ACHN (cell line): ENCODE measurements at regions not wholly inside any gene's neighbourhood (a gene's known extent, or its start where the extent isn't known, plus 50 kb on each side); places are given as distances from the start of the nearest gene placed in this dataset.

Experiments
- DNase-seq: peaks from one replicate; pipeline ENCODE4 v3.0.0-alpha.2; 2015
- in situ Hi-C: cut with HindIII; loops from 2 replicates; pipeline ENCODE4 v1.10.0; 2017; ENCODE audit warnings: low sequenced_read_pairs, low pct_ligation_motif_present, low pct_unique_long_range_greater_than_20kb

DNA sequence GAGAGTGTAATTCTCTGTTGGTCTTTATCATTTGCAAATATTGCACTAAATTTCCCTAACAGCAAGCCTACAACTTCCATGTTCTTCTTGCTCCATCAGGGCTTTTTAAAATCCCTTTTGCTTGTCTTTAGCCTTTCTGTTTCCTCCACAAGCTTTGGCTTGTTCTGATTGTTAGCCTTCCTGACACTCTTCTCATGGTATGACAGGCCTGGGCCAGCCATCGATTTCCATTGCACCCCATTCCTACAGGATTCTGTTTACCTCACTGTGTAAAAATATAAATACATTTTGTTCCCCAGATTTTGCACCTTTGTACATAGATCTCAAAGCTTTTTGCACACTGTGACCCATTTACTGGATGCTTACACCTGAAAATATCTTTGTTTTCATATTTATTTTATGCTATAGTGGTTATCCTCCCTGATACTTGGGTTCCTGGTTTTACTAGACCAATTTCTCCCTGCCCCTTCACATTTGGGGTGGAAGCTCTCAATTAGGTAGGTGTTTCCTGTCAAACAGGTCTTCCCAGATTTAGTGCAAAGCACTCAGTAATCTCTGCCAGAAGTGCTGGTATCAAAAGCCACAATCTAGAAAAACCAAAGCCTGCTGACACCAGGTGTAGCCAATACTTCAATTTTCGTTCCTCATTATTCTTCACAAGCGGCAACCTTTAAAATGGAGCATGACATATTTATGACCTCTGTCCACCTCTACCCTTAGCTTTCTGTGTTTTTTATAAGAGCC, 57.9 kb upstream of the PPP2R3A start:
- in situ Hi-C loops: loop anchor here (25.0 kb wide), 1 partner anchor 130 kb away; no protein-coding TSS in a partner anchor
- DNase-seq: no peak

DNA sequence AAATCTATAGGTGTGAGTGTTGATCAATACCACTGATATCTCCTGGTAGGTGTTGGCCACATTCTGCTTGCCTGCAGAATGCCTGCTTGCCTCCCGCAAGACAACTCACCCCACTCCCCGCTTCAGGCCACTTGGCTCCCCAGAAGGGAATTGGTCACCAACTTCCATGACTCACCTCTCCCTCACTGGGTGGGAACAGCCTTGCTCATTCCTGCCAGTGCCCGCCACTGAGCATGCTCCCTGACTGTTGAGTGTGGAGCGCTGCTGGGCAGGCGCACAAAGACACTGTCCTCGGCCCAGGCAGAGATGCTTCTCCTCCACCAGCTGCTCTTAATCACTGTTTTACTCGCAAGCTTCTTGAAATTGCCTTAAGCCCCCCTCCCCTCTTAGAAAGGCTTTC, 57.3 kb upstream of the PPP2R3A start:
- peak; percentile 76 for DNase-seq
- in situ Hi-C loops: loop anchor here (25.0 kb wide), 1 partner anchor 129 kb away; no protein-coding TSS in a partner anchor

DNA sequence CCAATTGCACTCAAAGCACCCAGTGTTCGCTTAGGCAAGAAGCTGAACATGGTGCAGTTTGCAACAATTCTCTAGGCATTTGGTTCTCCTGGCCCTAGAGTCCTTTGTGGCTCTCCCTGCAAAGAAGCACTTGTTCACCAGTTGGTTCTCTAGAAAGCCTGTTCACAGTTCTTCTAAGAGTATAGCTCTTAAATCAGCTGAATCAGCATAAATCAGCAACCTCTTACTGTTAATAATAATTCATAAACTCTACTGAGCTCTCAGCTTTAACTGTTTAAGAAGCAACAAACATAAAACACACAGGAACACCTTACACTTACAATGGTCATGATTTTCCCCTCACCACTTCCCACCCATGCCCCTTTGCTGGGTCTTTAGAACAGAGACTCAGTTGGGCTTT, 56.8 kb upstream of the PPP2R3A start:
- no peak for DNase-seq
- in situ Hi-C loops: loop anchor here (25.0 kb wide), 1 partner anchor 129 kb away; no protein-coding TSS in a partner anchor

DNA sequence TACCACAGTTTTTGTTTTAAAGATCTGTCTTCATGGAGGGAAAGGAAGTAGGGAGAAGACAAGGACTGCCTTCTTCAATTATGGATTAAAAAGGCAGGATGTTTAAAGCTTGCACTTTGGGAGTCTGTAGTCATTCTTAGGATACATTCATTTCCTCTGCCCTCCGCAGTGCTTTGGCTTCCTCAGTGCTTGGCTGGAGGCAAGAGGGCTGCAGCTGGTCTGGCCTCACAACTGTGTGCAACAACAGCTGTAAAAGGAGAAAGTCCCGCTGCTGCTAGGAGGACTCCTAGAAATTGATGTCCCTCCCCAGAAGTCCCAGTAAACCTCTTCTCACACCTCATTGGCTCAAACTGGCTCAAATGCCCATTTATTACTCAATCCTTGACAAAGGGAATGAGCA, 54.4 kb upstream of the PPP2R3A start:
- in situ Hi-C loops: loop anchor here (25.0 kb wide), 1 partner anchor 126 kb away; no protein-coding TSS in a partner anchor
- DNase-seq: no peak

DNA sequence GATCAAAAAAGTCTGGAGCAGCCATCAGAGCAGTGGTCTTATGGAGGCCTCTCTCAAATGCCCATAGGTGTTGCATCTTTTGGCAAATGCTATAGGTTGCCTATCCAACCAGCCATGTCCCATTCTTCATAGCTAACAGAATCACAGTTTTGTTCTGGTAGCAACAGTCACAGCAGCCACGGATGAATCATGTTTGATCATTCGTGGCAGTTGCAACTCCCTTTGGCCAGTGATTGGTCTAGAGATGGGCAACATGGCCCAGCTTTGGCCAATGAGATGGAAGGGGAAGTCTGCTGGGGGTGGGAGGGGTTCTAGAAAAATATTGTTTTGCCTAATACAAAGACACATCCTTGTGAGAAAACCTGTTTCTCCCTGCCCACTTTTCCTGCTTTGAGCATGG, 50.3 kb upstream of the PPP2R3A start:
- in situ Hi-C loops: loop anchor here (25.0 kb wide), 1 partner anchor 122 kb away; no protein-coding TSS in a partner anchor

More for the DNA sequence above, 50.3 kb upstream of the PPP2R3A start:
- DNase-seq: no peak
